ENCODE measurements at regions not wholly inside any gene's neighbourhood (a gene's known extent, or its start where the extent isn't known, plus 50 kb on each side); places are given as distances from the start of the nearest gene placed in this dataset.

DNA sequence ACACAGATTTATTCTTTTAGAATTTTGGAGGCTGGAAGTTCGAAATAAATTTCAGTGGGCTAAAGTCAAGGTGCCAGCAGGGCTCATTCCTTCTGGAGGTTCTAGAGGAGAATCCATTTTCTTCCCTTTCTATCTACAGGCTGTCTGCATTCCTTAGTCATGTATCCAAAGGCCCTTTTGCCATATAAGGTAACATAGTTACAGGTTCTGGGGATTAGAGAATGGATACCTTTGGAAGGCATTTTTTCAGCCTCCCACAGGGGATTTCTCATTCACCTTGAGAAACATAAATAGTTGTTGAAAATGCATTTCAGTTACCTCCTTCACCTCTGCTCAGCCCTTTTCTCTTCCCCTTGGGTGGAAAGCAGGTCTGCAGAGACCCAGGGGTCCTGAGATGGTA lies 280.0 kb upstream of the MAP3K1 start:
- Histone ChIP-seq H3K9ac (ENCODE audit: control insufficient read depth, extremely low read depth, insufficient read depth, low read length) (no peak overlapping the region), H3K27ac (ENCODE audit: control insufficient read depth, insufficient read depth, low read length) (no peak overlapping the region), H3K36me3 (ENCODE audit: control insufficient read depth in 2 of 2, extremely low read depth in 1 of 2, insufficient read depth in 2 of 2, low read length in 2 of 2) (no peaks in the 10 kb centered on the region), H3K79me2 (ENCODE audit: control insufficient read depth, insufficient read depth, low read length) (no peaks in the 10 kb centered on the region), H3K27me3 (ENCODE audit: control insufficient read depth, extremely low read depth, insufficient read depth, low read length) (no peaks in the 10 kb centered on the region), H3K4me1 (ENCODE audit: control insufficient read depth, extremely low read depth, insufficient read depth, low read length) (peaks cover 22% of the 10 kb centered on the region), H2AFZ (ENCODE audit: control insufficient read depth, low read length) (no peak overlapping the region), H3K4me3 (ENCODE audit: control insufficient read depth in 2 of 3, extremely low read depth in 1 of 3, insufficient read depth in 2 of 3, low read depth in 1 of 3, low read length in 3 of 3) (no peak overlapping the region), H3K9me3 (ENCODE audit: control insufficient read depth, low read depth, low read length) (no peaks in the 10 kb centered on the region), H4K20me1 (ENCODE audit: control insufficient read depth, extremely low read depth, insufficient read depth, low read length) (no peaks in the 10 kb centered on the region), H3K4me2 (ENCODE audit: control insufficient read depth, extremely low read depth, insufficient read depth, low read depth, low read length) (no peak overlapping the region), H3K9me1 (ENCODE audit: control insufficient read depth, extremely low read depth, insufficient read depth, low read length) (no peaks in the 10 kb centered on the region)
- TF ChIP-seq EZH2 (IDR thresholded peaks at IDR 0.05; ENCODE audit: low read length), result no peak
- TF ChIP-seq, protein P1, sequence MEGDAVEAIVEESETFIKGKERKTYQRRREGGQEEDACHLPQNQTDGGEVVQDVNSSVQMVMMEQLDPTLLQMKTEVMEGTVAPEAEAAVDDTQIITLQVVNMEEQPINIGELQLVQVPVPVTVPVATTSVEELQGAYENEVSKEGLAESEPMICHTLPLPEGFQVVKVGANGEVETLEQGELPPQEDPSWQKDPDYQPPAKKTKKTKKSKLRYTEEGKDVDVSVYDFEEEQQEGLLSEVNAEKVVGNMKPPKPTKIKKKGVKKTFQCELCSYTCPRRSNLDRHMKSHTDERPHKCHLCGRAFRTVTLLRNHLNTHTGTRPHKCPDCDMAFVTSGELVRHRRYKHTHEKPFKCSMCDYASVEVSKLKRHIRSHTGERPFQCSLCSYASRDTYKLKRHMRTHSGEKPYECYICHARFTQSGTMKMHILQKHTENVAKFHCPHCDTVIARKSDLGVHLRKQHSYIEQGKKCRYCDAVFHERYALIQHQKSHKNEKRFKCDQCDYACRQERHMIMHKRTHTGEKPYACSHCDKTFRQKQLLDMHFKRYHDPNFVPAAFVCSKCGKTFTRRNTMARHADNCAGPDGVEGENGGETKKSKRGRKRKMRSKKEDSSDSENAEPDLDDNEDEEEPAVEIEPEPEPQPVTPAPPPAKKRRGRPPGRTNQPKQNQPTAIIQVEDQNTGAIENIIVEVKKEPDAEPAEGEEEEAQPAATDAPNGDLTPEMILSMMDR (optimal IDR thresholded peaks at IDR 0.05 in 1 of 3, IDR thresholded peaks at IDR 0.05 in 1 of 3, conservative IDR thresholded peaks at IDR 0.05 in 1 of 3; ENCODE audit: extremely low read depth in 1 of 3, insufficient read depth in 2 of 3, low read length in 3 of 3), result no peak
- no peak for DNase-seq (ENCODE audit: low read depth, low spot score)
- peak; percentile 41 for FAIRE-seq
- dilution Hi-C loops (cut with MboI; ENCODE audit: extremely low pct_ligation_motif_present, low sequenced_read_pairs), result no loop called here

DNA sequence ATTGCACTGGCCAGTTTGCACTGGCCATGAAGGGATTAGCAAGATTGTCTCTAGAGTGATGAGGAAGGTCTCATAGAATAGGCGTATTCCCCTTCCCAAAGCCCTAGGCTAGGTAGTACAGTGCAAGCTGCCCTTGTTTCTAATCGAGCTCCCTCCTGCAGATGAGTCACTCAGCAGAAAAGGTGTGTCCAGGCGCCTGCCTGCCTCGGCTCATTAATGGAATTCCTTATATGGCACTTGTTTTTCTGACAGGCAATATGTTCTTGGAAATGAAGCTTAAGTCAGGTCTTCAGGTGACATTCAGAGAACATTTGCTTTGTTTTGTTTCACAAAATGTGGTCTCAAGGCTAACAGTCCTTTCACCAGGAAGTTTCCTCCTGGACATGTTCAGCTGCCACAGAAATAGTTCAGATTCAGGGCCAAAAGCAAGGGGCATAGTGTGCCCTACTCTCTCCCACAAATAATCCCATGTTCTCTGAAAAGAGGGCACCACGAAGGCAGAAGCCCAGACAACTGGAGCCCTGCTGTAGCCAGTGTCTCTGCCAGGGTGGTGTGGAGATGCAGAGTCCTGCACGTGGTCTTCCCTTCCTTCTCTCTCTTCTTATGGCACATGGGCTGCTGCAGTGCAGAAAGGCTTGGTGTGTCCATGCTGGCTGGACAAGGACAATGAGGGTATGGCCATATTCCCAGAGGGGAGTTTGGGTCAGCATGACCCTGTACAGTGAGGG lies 281.1 kb upstream of the MAP3K1 start:
- H2AFZ ChIP-seq (ENCODE audit: control insufficient read depth, low read length), result peak overlapping the region; percentile 51
- peak overlapping the region; percentile 28 for H3K9ac ChIP-seq (ENCODE audit: control insufficient read depth, extremely low read depth, insufficient read depth, low read length)
- TF ChIP-seq EZH2 (IDR thresholded peaks at IDR 0.05; ENCODE audit: low read length), result no peak
- TF ChIP-seq, protein P1 (optimal IDR thresholded peaks at IDR 0.05 in 1 of 3, IDR thresholded peaks at IDR 0.05 in 1 of 3, conservative IDR thresholded peaks at IDR 0.05 in 1 of 3; ENCODE audit: extremely low read depth in 1 of 3, insufficient read depth in 2 of 3, low read length in 3 of 3), result no peak
- H3K9me1 ChIP-seq (ENCODE audit: control insufficient read depth, extremely low read depth, insufficient read depth, low read length), result no peaks in the 10 kb centered on the region
- H3K4me2 ChIP-seq (ENCODE audit: control insufficient read depth, extremely low read depth, insufficient read depth, low read depth, low read length), result peak overlapping the region; percentile 39
- H3K4me3 ChIP-seq (ENCODE audit: control insufficient read depth in 2 of 3, extremely low read depth in 1 of 3, insufficient read depth in 2 of 3, low read depth in 1 of 3, low read length in 3 of 3), result no peak overlapping the region
- no peaks in the 10 kb centered on the region for H3K36me3 ChIP-seq (ENCODE audit: control insufficient read depth in 2 of 2, extremely low read depth in 1 of 2, insufficient read depth in 2 of 2, low read length in 2 of 2)
- peak overlapping the region; percentile 65 for H3K27ac ChIP-seq (ENCODE audit: control insufficient read depth, insufficient read depth, low read length)
- no peaks in the 10 kb centered on the region for H3K27me3 ChIP-seq (ENCODE audit: control insufficient read depth, extremely low read depth, insufficient read depth, low read length)
- FAIRE-seq, result peak; percentile 97
- peaks cover 22% of the 10 kb centered on the region for H3K4me1 ChIP-seq (ENCODE audit: control insufficient read depth, extremely low read depth, insufficient read depth, low read length)
- no peaks in the 10 kb centered on the region for H3K79me2 ChIP-seq (ENCODE audit: control insufficient read depth, insufficient read depth, low read length)
- no peak for DNase-seq (ENCODE audit: low read depth, low spot score)
- H3K9me3 ChIP-seq (ENCODE audit: control insufficient read depth, low read depth, low read length), result no peaks in the 10 kb centered on the region
- dilution Hi-C loops (cut with MboI; ENCODE audit: extremely low pct_ligation_motif_present, low sequenced_read_pairs), result no loop called here
- H4K20me1 ChIP-seq (ENCODE audit: control insufficient read depth, extremely low read depth, insufficient read depth, low read length), result no peaks in the 10 kb centered on the region
